Activated T-cell treated with anti-CD3 and anti-CD28 coated beads for 48 hours (primary cell): ENCODE measurements at regions not wholly inside any gene's neighbourhood (a gene's known extent, or its start where the extent isn't known, plus 50 kb on each side); places are given as distances from the start of the nearest gene placed in this dataset.
"Not testable (repeated sequence)": the region's sequence is repeated elsewhere in the genome, so short reads cannot be mapped to it uniquely, and the experiment has no call there.

Experiments used
- DNase-seq: peaks from one replicate; pipeline ENCODE4 v3.0.0-alpha.2; 2020; ENCODE audit warnings: low read depth

DNA sequence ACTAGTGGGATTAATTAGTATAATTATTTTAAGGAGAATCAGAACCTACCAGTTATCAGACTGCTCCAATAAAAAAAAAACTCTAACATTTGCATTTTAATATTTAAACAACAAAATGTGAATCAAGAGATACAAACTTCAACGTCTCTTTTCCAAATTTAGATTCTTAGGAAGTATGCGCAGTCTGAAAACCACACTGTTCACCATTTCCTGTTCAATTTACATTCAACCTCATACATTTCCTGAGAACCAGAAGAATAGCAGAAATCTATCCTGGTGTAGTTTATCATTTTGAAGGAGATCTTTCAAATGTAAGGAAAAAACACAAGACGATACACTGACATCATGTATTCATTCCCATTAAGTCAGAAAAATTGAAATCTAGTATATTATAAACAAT, 869.2 kb downstream of the EFNA5 start:
- no peak for DNase-seq

DNA sequence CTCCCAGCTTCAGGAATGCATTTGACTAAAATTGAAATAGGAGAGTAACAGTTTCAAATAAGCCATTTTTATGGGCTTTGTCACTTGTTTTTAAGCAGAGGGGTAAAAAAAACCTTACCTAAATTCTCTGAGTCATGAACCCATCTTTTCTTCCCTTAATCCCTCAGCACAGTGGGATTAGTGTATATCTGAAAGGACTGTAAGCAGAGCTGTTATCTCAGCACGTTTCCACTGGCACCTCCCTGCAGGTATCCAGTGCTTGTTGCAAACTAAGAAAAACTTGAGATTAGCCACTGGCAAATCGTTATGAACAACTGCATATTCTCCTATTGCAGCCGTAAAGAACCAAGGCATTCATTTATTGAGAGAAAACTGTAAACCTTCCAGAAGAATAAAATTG, 872.7 kb downstream of the EFNA5 start:
- no peak for DNase-seq

- DNase-seq = no peak
Observed at GRCh38 chr5:106796081-106796480, 874.7 kb downstream of the EFNA5 start.

DNA sequence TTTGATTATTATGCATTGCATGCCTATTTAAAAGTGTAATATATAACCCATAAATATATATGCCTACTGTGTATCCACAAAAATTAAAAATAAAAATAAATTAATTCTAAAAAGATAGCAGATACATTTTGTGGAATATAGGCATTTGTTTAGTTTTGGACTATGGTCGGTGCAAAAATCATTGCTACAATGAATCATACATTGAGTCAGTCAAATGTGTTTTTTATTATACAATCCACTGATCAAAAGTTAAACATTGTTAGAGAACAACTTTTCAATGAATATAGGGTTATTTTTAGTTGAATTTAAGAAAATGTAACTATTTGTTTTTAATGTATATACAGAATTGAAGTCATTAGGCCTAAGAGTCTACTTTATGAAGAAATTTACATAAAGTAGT, 885.9 kb downstream of the EFNA5 start:
- no peak for DNase-seq

DNA sequence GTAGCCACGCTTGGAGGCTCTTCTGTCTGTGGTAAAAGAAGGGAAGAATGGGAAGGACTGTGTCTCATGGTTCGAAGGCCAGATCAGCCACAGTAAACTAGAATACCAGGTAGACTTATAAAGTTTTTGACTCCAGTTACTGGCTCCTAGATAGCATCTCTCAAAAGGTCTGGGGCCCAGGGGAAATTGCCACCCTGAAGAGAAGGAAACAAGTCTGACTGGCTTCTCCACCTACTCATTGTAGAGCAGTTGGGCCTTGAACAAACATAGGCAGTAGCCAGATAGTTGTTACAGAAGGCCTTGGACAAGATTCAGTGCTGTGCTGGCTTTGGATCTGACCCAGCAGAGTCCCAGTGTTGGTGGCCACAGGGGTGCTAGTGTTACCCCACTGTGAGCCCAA, 890.4 kb downstream of the EFNA5 start:
- DNase-seq = no peak

DNA sequence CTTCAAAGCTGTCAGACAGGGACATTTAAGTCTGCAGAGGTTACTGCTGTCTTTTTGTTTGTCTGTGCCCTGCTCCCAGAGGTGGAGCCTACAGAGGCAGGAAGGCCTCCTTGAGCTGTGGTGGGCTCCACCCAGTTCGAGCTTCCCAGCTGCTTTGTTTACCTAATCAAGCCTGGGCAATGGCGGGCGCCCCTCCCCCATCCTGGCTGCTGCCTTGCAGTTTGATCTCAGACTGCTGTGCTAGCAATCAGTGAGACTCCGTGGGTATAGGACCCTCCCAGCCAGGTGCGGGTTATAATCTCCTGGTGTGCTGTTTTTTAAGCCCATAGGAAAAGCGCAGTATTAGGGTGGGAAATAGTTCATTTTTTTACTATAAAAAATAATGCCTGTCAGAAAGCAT, 894.2 kb downstream of the EFNA5 start:
- DNase-seq = not testable (repeated sequence)

DNA sequence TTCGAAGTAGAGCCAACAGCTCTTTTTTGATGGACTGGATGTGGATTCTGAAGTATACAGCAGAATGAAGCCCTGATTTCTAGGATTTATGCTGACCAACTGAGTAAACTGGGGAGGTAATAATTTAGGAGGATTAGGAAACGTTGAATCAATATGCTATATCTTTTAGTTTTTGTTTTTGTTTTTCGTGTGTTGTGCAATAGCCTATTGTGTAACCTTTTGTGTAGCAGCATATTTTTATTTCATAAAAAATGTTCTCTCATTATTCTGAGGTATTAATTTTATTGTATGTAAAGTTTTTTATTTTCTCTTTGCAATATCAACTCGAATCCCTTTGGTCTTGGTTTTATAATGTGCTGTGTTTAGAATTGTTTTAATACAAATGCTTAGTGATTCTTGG, 902.3 kb downstream of the EFNA5 start:
- no peak for DNase-seq

DNA sequence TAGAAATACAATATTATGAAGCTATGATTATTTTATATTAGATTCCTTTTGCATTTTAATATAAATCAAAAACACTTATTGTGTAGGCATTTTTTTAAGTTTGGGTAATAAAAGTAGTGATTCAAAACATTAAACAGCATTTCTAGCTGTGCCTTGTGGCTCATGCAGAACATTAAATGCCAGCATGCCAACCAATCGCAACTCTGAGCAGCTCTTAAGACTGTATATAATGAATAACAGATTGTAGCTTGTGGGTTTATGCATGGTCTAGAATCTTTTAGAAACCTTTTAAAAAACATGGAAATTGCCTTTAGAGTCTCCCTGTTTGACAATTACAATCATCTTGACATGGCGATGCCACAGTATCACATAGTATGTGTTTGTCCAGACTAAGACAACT, 903.8 kb downstream of the EFNA5 start:
- DNase-seq = no peak

GRCh38 chr5:106759581-106759980, 911.2 kb downstream of the EFNA5 start:
- no peak for DNase-seq

DNA sequence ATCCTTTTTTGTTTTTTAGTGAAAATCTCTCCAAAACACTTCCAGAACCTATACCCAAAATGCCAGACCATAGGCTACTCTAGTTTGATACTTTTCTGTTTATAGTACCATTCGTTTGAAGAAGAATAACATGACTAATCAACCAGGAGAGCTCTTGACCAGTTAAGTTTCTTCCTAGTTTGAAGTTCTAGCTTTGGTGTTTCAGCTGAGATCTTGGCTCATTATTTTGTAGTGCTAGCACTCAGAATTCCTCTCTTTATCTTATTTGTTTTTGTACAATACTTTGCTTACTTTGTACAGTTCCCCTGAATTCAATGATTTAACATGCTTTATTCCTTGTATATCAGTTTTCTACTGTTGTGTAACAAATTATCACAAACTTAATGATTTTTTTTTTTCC, 911.6 kb downstream of the EFNA5 start:
- no peak for DNase-seq

DNA sequence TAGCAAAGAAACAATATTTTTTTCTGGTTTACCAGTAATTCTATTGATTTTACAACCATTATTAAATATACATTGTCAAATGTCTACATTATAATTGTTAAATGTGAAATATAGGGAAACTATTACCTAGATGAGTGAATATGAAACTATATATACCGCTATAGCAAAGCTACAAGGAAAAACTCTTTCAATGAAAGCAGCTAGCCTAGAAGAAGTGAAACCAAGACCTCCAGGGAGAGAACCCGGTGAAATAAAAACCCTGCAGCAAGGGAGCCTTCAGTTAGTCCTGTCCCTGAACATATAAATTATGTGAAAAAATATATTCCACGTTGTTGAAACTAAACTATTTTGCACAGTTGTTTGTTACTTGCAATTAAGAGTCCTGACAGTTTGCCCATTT, 913.1 kb downstream of the EFNA5 start:
- no peak for DNase-seq

DNA sequence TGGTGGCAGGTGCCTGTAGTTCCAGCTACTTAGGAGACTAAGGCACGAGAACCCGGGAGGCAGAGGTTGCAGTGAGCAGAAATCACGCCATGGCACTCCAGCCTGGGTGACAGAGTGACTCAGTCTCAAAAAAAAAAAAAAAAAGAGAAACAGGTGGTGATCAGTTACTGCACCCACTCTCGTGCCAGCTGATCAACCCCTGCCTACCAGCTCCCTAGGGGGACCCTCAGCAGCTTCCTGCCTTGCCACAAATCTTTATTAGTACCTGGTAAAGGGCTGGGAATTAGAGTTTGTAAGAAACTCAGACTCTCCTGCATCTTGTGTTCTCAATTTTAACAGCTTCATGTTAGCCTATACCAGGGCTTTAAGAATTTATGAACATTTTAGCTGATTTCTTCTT, 914.9 kb downstream of the EFNA5 start:
- DNase-seq = no peak

DNA sequence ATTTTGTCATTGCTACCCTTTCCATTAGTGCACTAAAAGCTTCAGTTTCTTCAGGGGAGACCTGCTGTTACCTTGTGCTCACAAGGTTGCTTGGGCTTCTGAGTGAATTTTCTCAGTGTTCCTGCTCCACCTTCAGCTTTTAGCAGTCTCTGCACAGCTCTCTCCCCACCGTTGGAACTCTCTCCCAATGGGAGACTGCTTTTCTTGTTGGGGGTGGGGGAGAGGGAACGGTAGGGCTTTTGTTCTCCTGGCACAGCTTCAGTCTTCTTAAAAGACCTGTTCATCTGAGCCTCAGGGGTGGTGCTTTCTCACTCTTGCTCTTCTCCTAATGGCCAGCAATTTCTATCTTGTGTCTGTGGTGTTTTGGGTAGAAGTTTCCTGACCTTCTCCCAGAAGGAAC, 915.7 kb downstream of the EFNA5 start:
- DNase-seq = no peak

- no peak for DNase-seq
Observed at GRCh38 chr5:106749826-106750225, 920.9 kb downstream of the EFNA5 start.

GRCh38 chr5:106739127-106739526, 931.6 kb downstream of the EFNA5 start:
- no peak for DNase-seq

GRCh38 chr5:106737111-106737510, 933.6 kb downstream of the EFNA5 start:
- no peak for DNase-seq

GRCh38 chr5:106732624-106733023, 938.1 kb downstream of the EFNA5 start:
- no peak for DNase-seq

DNA sequence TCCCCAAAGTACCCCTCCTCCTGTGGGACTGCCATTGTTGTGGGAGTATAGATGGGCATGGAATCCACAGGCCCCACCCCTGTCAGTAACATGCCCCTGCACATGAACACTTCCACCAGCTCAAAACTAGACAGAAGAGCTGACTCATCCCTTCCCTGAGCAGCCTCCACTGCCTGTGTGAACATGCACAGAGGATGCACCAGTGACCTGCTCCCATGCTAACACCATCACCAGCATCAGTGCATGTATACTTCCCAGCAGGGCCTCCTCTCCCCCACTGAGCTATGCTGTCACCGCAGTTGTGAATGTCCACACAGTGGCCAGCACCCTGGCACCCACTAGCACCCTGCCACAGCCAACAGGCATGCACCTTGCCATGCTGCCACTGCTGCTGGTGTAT, 939.8 kb downstream of the EFNA5 start:
- DNase-seq = no peak

- DNase-seq = no peak
Observed at GRCh38 chr5:106730506-106730905, 940.2 kb downstream of the EFNA5 start.

DNA sequence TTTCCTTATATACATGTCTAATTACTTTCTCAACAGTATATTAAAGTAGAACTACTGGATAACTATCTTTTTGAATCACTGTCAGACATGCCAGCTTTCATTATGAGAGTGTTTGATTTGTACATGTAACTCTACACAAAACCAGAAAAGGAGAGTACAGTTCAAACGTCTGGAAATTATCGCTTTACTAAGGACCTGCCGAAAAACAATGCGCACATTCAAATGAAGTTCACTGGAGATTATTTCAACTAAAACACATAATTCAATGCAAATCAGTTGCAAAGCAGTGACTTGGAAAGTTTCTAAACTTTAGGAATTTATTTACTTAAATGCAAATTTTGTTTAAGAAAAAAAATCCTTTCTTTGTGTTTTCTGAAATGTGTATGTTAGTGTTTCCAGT, 942.5 kb downstream of the EFNA5 start:
- DNase-seq = no peak

DNA sequence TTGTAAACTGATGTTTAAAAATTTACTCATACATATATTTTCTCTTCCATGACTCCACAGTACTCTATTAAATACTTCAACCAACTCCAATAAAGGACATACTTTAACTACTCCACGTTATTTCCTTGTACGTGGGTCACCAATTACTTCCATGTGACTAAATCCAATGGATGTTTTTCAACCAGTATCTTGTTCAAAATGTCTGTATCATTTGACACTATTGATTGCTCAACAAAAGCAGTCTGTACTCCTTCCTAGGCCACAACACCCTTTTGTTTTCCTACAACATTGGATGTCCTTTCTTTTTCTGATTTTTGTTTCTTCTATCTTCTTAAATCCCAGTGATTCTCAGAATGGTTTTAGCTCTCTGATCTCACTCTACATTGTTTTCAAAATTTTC, 943.7 kb downstream of the EFNA5 start:
- no peak for DNase-seq

DNA sequence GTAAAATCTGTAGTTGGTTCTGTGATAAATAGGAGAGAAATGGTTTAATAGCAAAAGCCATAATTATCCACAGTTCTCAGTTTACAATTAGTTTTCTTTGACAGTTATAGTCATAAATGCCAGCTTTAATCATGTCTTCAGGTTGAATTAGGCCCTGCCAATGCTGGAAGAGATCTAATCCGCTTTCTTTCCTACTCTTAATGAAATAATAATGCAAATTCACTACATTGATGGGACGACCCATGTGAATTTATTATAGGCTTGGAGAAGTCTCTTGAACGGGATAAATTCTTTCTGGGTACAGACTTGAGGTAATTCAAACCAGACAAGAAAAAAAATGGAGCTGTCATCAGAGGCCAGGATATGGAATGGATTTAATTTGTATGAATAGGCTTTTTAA, 950.4 kb downstream of the EFNA5 start:
- DNase-seq = no peak

DNA sequence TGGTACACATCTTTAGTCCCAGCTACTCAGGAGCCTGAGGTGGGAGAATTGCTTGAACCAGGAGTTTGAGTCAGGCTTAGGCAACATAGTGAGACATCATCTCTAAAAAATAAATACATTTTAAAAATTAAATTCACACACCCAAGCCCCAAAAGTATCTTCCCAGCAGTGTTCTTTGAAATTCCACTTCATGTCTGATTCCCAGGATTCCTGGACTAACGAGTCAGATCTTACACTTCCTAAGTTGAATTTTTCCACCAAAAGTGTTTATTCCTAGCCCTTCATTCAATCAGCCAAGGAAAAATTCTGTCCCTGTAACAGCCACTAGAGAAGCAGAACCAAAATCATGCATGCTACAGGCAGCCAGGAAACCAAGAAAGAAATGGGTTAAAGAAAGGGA, 970.9 kb downstream of the EFNA5 start:
- DNase-seq = no peak

DNA sequence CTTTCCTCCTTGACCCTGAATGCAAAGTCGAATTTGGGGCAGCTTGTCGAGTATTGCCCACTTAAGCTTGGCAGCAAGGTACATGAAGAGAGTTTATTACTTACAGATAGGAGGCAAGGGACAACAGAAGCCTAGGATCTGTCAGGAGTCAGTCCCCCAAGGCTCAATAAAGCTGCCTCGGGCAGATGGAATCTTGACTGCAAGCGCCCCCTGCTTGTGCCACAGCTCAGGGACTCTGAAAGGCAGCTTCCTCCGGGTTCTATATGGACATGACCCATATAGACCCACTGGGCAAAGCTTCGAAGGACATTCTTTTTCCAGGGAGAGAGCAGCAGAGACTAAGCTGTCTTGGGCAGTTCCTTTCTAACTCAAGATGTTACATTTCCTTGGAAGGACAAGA, 971.5 kb downstream of the EFNA5 start:
- no peak for DNase-seq

DNA sequence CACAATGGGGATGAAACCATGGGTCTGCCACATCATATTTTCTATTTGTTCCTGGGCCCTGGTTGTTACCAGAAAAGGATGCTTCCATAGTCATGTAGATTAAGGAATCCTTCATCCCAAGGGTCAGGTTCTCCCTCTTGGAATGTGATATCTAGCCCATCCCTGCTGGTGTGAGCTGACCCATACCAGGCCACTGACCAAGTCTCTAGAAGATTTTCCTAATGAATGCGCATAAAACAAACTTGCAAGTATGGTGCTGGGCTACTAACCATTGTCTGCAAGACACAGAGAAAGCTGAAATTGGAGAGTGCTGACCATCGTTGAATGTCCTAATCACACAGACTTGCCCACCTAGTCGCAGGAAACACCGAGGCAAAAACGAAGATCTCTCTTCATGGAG, 972.6 kb downstream of the EFNA5 start:
- DNase-seq = no peak
